ENCODE measurements at regions not wholly inside any gene's neighbourhood (a gene's known extent, or its start where the extent isn't known, plus 50 kb on each side); places are given as distances from the start of the nearest gene placed in this dataset.

DNA sequence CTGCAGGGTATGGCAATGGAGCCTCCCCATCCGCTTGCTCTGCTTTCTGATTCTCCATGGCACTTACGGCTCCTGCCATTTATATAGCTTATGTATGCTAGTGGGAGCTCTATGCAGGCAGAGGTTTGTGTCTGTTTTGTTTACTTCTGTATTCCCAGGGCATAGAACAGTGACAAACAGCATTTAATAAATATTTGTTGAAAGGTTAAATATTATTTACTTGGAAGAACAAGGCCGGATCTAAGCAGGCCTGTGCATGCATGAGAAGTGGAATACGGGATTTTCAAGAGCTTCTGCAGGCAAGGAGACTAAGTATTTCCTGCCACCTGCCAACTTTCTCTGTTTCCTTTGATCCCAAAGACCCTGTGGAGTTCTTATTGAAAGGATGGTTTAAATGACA is 90.7 kb downstream of the XCL2 start:
- TF ChIP-seq, protein P1, sequence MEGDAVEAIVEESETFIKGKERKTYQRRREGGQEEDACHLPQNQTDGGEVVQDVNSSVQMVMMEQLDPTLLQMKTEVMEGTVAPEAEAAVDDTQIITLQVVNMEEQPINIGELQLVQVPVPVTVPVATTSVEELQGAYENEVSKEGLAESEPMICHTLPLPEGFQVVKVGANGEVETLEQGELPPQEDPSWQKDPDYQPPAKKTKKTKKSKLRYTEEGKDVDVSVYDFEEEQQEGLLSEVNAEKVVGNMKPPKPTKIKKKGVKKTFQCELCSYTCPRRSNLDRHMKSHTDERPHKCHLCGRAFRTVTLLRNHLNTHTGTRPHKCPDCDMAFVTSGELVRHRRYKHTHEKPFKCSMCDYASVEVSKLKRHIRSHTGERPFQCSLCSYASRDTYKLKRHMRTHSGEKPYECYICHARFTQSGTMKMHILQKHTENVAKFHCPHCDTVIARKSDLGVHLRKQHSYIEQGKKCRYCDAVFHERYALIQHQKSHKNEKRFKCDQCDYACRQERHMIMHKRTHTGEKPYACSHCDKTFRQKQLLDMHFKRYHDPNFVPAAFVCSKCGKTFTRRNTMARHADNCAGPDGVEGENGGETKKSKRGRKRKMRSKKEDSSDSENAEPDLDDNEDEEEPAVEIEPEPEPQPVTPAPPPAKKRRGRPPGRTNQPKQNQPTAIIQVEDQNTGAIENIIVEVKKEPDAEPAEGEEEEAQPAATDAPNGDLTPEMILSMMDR (IDR thresholded peaks at IDR 0.05; ENCODE audit: insufficient read depth, low read depth, low read length), result no peak
- TF ChIP-seq EZH2 (IDR thresholded peaks at IDR 0.05; ENCODE audit: insufficient read depth, low read length), result no peak
- Mint-ChIP-seq H3K27ac (ENCODE audit: unreplicated experiment) (no peak overlapping the region), H3K27me3 (ENCODE audit: low read depth, unreplicated experiment) (peaks cover 4% of the 10 kb centered on the region), H3K36me3 (ENCODE audit: low read depth, unreplicated experiment) (no peaks in the 10 kb centered on the region), H3K4me1 (ENCODE audit: low read depth, unreplicated experiment) (no peaks in the 10 kb centered on the region), H3K9me3 (ENCODE audit: unreplicated experiment) (peaks cover 4% of the 10 kb centered on the region), H3K4me3 (ENCODE audit: unreplicated experiment) (no peak overlapping the region)
- no peaks in the 10 kb centered on the region for H3K27me3 ChIP-seq (ENCODE audit: insufficient read depth, low read length)
- DNase-seq (ENCODE audit: low read depth) (no peak), FAIRE-seq (no peak)
- H3K4me1 ChIP-seq (ENCODE audit: insufficient read depth, low read length), result no peaks in the 10 kb centered on the region
- peaks cover 6% of the 10 kb centered on the region for H3K9me3 ChIP-seq (ENCODE audit: insufficient read depth, low read depth, low read length)
- no peaks in the 10 kb centered on the region for H4K20me1 ChIP-seq (ENCODE audit: insufficient read depth, low read length)
- H3K36me3 ChIP-seq (ENCODE audit: insufficient read depth, low read length), result no peaks in the 10 kb centered on the region
- H3K27ac ChIP-seq (ENCODE audit: low read depth, low read length), result no peak overlapping the region
- no peak overlapping the region for H3K4me2 ChIP-seq (ENCODE audit: low read length)
- no peak overlapping the region for H3K9ac ChIP-seq (ENCODE audit: low read length)
- no peak overlapping the region for H3K4me3 ChIP-seq (ENCODE audit: insufficient read depth, low read depth, low read length)
- H3K79me2 ChIP-seq (ENCODE audit: insufficient read depth, low read length), result no peaks in the 10 kb centered on the region
- no peak overlapping the region for H2AFZ ChIP-seq (ENCODE audit: low read depth, low read length)

DNA sequence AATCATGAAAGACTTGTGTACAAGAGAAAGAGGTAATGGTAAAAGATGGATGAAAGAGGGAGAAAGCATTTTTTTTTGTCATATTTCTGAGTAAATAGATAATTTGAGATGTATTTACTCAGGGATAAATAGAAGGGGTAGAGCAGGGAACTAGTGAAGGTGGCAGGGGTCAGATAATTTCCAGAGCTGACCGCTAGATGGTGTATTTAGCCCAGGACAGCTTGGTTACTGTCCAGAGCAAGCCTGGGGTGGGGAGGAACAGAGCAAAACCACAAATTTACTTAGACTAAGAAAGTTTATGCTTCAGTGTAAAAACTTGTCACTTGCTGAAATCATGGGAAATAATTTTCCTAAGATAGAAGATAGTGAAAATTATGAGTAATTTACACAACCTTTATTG is 91.5 kb downstream of the XCL2 start:
- Mint-ChIP-seq H3K4me3 (ENCODE audit: unreplicated experiment) (no peak overlapping the region), H3K36me3 (ENCODE audit: low read depth, unreplicated experiment) (no peaks in the 10 kb centered on the region), H3K27ac (ENCODE audit: unreplicated experiment) (no peak overlapping the region), H3K4me1 (ENCODE audit: low read depth, unreplicated experiment) (no peaks in the 10 kb centered on the region), H3K9me3 (ENCODE audit: unreplicated experiment) (peaks cover 4% of the 10 kb centered on the region), H3K27me3 (ENCODE audit: low read depth, unreplicated experiment) (peaks cover 7% of the 10 kb centered on the region)
- TF ChIP-seq, protein P1 (IDR thresholded peaks at IDR 0.05; ENCODE audit: insufficient read depth, low read depth, low read length), result no peak
- no peak for TF ChIP-seq EZH2 (IDR thresholded peaks at IDR 0.05; ENCODE audit: insufficient read depth, low read length)
- Histone ChIP-seq H2AFZ (ENCODE audit: low read depth, low read length) (no peak overlapping the region), H3K79me2 (ENCODE audit: insufficient read depth, low read length) (no peaks in the 10 kb centered on the region), H3K4me2 (ENCODE audit: low read length) (no peak overlapping the region), H3K4me1 (ENCODE audit: insufficient read depth, low read length) (no peaks in the 10 kb centered on the region), H4K20me1 (ENCODE audit: insufficient read depth, low read length) (no peaks in the 10 kb centered on the region), H3K9me3 (ENCODE audit: insufficient read depth, low read depth, low read length) (peaks cover 6% of the 10 kb centered on the region), H3K9ac (ENCODE audit: low read length) (no peak overlapping the region), H3K36me3 (ENCODE audit: insufficient read depth, low read length) (no peaks in the 10 kb centered on the region), H3K27ac (ENCODE audit: low read depth, low read length) (no peak overlapping the region), H3K4me3 (ENCODE audit: insufficient read depth, low read depth, low read length) (no peak overlapping the region), H3K27me3 (ENCODE audit: insufficient read depth, low read length) (no peaks in the 10 kb centered on the region)
- no peak for DNase-seq (ENCODE audit: low read depth)
- no peak for FAIRE-seq

DNA sequence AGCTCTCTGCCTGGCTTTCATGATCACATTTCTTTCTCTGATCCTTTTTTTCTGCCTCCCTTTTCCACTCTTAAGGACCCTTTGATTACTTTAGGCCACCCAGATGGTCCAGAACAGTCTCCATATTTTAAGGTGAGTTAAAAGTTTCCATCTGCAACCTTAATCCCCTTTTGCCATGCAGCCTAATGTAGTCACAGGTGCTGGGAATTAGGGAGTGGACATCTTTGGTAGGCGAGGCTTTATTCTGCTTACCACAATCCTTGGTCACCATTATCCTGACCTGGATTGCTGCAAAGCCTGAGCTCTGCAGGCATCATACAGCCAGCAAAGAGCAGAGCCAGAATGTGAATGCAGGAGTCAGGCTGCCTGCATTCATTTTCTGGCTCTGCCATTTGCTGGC is 95.9 kb downstream of the XCL2 start:
- peaks cover 6% of the 10 kb centered on the region for H3K9me3 Mint-ChIP-seq (ENCODE audit: unreplicated experiment)
- Histone ChIP-seq H3K4me3 (ENCODE audit: insufficient read depth, low read depth, low read length) (no peak overlapping the region), H3K9ac (ENCODE audit: low read length) (no peak overlapping the region), H3K4me1 (ENCODE audit: insufficient read depth, low read length) (no peaks in the 10 kb centered on the region), H4K20me1 (ENCODE audit: insufficient read depth, low read length) (no peaks in the 10 kb centered on the region), H3K27me3 (ENCODE audit: insufficient read depth, low read length) (no peaks in the 10 kb centered on the region), H3K36me3 (ENCODE audit: insufficient read depth, low read length) (no peaks in the 10 kb centered on the region), H3K4me2 (ENCODE audit: low read length) (no peak overlapping the region), H3K27ac (ENCODE audit: low read depth, low read length) (no peak overlapping the region), H2AFZ (ENCODE audit: low read depth, low read length) (no peak overlapping the region), H3K79me2 (ENCODE audit: insufficient read depth, low read length) (no peaks in the 10 kb centered on the region), H3K9me3 (ENCODE audit: insufficient read depth, low read depth, low read length) (peaks cover 4% of the 10 kb centered on the region)
- H3K4me3 Mint-ChIP-seq (ENCODE audit: unreplicated experiment), result no peak overlapping the region
- peaks cover 19% of the 10 kb centered on the region for H3K27me3 Mint-ChIP-seq (ENCODE audit: low read depth, unreplicated experiment)
- DNase-seq (ENCODE audit: low read depth) (no peak), FAIRE-seq (no peak)
- TF ChIP-seq EZH2 (IDR thresholded peaks at IDR 0.05; ENCODE audit: insufficient read depth, low read length), result no peak
- TF ChIP-seq, protein P1 (IDR thresholded peaks at IDR 0.05; ENCODE audit: insufficient read depth, low read depth, low read length), result no peak
- H3K36me3 Mint-ChIP-seq (ENCODE audit: low read depth, unreplicated experiment), result peaks cover 2% of the 10 kb centered on the region
- no peak overlapping the region for H3K27ac Mint-ChIP-seq (ENCODE audit: unreplicated experiment)
- H3K4me1 Mint-ChIP-seq (ENCODE audit: low read depth, unreplicated experiment), result no peaks in the 10 kb centered on the region
